GM06990 (cell line): ENCODE measurements at regions not wholly inside any gene's neighbourhood (a gene's known extent, or its start where the extent isn't known, plus 50 kb on each side); places are given as distances from the start of the nearest gene placed in this dataset.

ENCODE experiments used
- DNase-seq: peaks from one replicate; pipeline ENCODE4 v3.0.0-alpha.2; 2011; ENCODE audit not compliant: insufficient read length; ENCODE audit errors: extremely low read depth
- H3K27me3 ChIP-seq: replicated peaks from 2 replicates; pipeline ENCODE4 v1.6.0; 2011; ENCODE audit warnings: low read length; ENCODE audit not compliant: control insufficient read depth, insufficient read depth
- H3K36me3 ChIP-seq: 2 replicates; pipeline ENCODE4 v1.5.1; 2011; ENCODE audit warnings: low read length; ENCODE audit not compliant: control insufficient read depth, insufficient read depth
- H3K4me3 ChIP-seq: replicated peaks from 2 replicates; pipeline ENCODE4 v1.5.1; 2011; ENCODE audit warnings: low read depth, mild to moderate bottlenecking, control low read depth, low read length
- CTCF ChIP-seq: IDR thresholded peaks from 2 replicates; pipeline ENCODE4 v1.5.1; 2011; ENCODE audit warnings: low read length, control low read depth, mild to moderate bottlenecking, inconsistent platforms; ENCODE audit not compliant: insufficient read depth, poor library complexity, severe bottlenecking

DNA sequence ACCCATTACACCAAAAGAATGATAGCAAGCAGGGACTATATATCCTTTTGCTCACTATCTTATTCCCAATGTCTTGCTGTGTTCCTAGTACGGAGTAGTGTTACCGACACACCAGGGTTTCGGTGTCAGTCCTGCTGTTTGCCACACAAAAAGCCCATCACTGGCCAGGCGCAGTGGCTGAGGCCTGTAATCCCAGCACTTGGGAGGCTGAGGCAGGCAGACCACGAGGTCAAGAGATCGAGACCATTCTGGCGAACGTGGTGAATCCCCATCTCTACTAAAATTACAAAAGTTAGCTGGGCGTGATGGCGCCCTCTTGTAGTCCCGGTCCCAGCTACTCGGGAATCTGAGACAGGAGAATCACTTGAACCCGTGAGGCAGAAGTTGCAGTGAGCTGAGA, 1467.3 kb upstream of the MIR17HG start:
- Histone ChIP-seq H3K27me3 (no peaks in the 10 kb centered on the region), H3K4me3 (no peak overlapping the region), H3K36me3 (no peaks in the 10 kb centered on the region)
- no peak for DNase-seq
- TF ChIP-seq CTCF: no peak

DNA sequence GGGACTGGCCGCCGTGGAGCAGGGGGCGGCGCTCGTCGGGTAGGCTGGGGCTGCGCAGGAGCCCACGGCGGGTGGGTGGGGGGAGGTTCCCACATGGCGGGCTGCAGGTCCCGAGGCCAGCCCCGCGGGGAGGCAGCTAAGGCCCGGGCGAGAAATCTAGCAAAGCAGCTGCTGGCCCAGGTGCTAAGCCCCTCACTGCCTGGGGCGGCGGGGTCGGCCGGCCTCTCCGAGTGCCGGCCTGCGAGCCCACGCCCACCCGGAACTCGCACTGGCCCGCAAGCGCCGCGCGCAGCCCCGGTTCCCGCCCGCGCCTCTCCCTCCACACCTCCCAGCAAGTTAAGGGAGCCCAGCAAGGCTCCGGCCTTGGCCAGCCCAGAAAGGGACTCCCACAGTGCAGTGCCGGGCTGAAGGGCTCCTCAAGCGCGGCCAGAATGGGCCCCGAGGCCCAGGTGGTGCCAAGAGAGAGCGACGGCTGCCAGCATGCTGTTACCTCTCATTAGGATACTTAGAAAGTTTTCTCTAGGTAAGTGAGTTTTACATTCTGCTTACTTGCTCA, 1463.5 kb upstream of the MIR17HG start:
- TF ChIP-seq CTCF: no peak
- Histone ChIP-seq H3K4me3 (no peak overlapping the region), H3K36me3 (no peaks in the 10 kb centered on the region), H3K27me3 (no peaks in the 10 kb centered on the region)
- no peak for DNase-seq

DNA sequence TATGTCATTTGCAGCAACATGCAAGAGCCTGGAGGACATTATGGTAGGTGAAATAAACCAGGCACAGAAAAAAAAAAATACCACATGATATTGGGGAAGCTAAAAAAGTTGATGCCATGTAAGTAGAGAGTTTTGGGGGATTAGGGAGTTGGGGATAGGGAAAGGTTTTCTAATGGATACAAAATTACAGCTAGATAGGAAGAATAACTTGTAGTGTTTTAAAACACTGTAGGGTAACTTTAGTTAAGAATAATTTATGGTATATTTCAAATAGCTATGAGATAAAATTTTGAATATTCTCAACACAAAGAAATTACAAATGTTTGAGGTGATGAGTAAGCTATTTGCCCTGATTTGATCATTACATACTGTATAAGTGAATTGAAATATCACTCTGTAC, 1456.7 kb upstream of the MIR17HG start:
- no peak for TF ChIP-seq CTCF
- H3K36me3 ChIP-seq: no peaks in the 10 kb centered on the region
- no peaks in the 10 kb centered on the region for H3K27me3 ChIP-seq
- H3K4me3 ChIP-seq: no peak overlapping the region
- DNase-seq: no peak

GRCh38 chr13:89891416-89891815, 1456.1 kb upstream of the MIR17HG start:
- Histone ChIP-seq H3K4me3 (no peak overlapping the region), H3K36me3 (no peaks in the 10 kb centered on the region), H3K27me3 (no peaks in the 10 kb centered on the region)
- no peak for DNase-seq
- TF ChIP-seq CTCF: no peak

GRCh38 chr13:89897681-89898080, 1449.8 kb upstream of the MIR17HG start:
- no peaks in the 10 kb centered on the region for H3K36me3 ChIP-seq
- no peak for TF ChIP-seq CTCF
- H3K4me3 ChIP-seq: no peak overlapping the region
- DNase-seq: no peak
- H3K27me3 ChIP-seq: no peaks in the 10 kb centered on the region
